ENCODE measurements at regions not wholly inside any gene's neighbourhood (a gene's known extent, or its start where the extent isn't known, plus 50 kb on each side); places are given as distances from the start of the nearest gene placed in this dataset.

DNA sequence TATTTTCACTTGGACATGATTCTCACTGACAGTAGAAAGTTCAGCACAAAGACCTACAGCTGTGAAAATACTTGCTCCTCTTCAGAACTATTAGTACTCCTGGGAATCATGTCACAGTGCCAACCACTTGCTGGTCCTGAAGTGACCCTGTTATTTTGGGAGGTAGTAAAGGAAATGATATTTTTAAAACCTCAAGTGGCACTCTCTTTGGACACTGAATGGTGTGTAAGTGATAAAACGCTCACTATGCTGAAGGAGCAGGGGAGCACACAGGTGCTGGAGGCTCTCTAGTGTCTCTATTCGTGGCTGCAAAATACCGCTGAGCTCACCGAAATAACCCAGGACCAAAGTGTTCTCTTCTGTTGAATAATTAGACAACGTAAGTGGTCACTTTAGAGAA lies 76.9 kb upstream of the SPATA31D4 start:
- TF ChIP-seq CTCF (IDR thresholded peaks at IDR 0.05; ENCODE audit: extremely low read depth in 1 of 2, insufficient read depth in 1 of 2, low read depth in 1 of 2, low read length in 2 of 2) (no peak), POLR2A (IDR thresholded peaks at IDR 0.05; ENCODE audit: low read depth, low read length) (no peak)

All from endothelial cell of umbilical vein (primary cell).